Thyroid gland (tissue), 4 donors: ENCODE measurements at regions not wholly inside any gene's neighbourhood (a gene's known extent, or its start where the extent isn't known, plus 50 kb on each side); places are given as distances from the start of the nearest gene placed in this dataset.
"Not testable (repeated sequence)": the region's sequence is repeated elsewhere in the genome, so short reads cannot be mapped to it uniquely, and the experiment has no call there.

Source experiments
- POLR2A ChIP-seq, 2 donors: fragments of 450-650 bp; IDR thresholded peaks; one replicate each; pipeline ENCODE4 v1.6.1; 2017; ENCODE audit warnings: antibody characterized with exemption in 2 of 2, mild to moderate bottlenecking in 2 of 2, moderate library complexity in 1 of 2
- TF ChIP-seq, protein P1 (sequence below), 6 experiments: fragments of 200-600 bp in 3 of 6; fragments of 450-650 bp in 3 of 6; sonication (generic) in 3 of 6; IDR thresholded peaks; one replicate each; pipeline ENCODE4 v1.5.1; 2016 to 2019; ENCODE audit warnings: antibody characterized with exemption in 6 of 6, mild to moderate bottlenecking in 2 of 6, inconsistent platforms in 1 of 6, moderate library complexity in 1 of 6

GRCh38 chr15:19995296-19995695 lies 546.3 kb downstream of the GOLGA6L6 start:
- TF ChIP-seq, protein P1, sequence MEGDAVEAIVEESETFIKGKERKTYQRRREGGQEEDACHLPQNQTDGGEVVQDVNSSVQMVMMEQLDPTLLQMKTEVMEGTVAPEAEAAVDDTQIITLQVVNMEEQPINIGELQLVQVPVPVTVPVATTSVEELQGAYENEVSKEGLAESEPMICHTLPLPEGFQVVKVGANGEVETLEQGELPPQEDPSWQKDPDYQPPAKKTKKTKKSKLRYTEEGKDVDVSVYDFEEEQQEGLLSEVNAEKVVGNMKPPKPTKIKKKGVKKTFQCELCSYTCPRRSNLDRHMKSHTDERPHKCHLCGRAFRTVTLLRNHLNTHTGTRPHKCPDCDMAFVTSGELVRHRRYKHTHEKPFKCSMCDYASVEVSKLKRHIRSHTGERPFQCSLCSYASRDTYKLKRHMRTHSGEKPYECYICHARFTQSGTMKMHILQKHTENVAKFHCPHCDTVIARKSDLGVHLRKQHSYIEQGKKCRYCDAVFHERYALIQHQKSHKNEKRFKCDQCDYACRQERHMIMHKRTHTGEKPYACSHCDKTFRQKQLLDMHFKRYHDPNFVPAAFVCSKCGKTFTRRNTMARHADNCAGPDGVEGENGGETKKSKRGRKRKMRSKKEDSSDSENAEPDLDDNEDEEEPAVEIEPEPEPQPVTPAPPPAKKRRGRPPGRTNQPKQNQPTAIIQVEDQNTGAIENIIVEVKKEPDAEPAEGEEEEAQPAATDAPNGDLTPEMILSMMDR (IDR thresholded peaks at IDR 0.05) = not testable (repeated sequence)
- not testable (repeated sequence) for TF ChIP-seq POLR2A (IDR thresholded peaks at IDR 0.05)
